Immature natural killer cell (primary cell): ENCODE measurements at regions not wholly inside any gene's neighbourhood (a gene's known extent, or its start where the extent isn't known, plus 50 kb on each side); places are given as distances from the start of the nearest gene placed in this dataset.

Source experiments
- DNase-seq, 3 donors: peaks; one replicate each; pipeline ENCODE4 v3.0.0; 2022; ENCODE audit warnings: mixed read lengths in 1 of 3
- H3K27ac Mint-ChIP-seq, 6 donors: one replicate each; pipeline ENCODE4 v1.8.0; 2020; ENCODE audit warnings: mixed read lengths in 6 of 6, mild to moderate bottlenecking in 5 of 6, inconsistent platforms in 4 of 6, moderate library complexity in 3 of 6
- H3K27me3 Mint-ChIP-seq, 3 donors: one replicate each; pipeline ENCODE4 v1.8.0; 2020 to 2021; ENCODE audit warnings: low read depth in 3 of 3, mild to moderate bottlenecking in 3 of 3, mixed read lengths in 3 of 3, moderate library complexity in 3 of 3, inconsistent platforms in 1 of 3
- H3K36me3 Mint-ChIP-seq, 3 donors: one replicate each; pipeline ENCODE4 v1.8.0; 2020; ENCODE audit warnings: mixed read lengths in 3 of 3, inconsistent platforms in 2 of 3, mild to moderate bottlenecking in 2 of 3
- H3K4me1 Mint-ChIP-seq, 2 donors: one replicate each; pipeline ENCODE4 v1.8.0; 2020; ENCODE audit warnings: inconsistent platforms in 2 of 2, mild to moderate bottlenecking in 2 of 2, mixed read lengths in 2 of 2, moderate library complexity in 1 of 2
- H3K4me3 Mint-ChIP-seq, 5 donors: one replicate each; pipeline ENCODE4 v1.8.0; 2020; ENCODE audit warnings: mild to moderate bottlenecking in 5 of 5, mixed read lengths in 5 of 5, inconsistent platforms in 3 of 5, moderate library complexity in 3 of 5
- H3K9me3 Mint-ChIP-seq, 6 donors: one replicate each; pipeline ENCODE4 v1.8.0; 2020; ENCODE audit warnings: mild to moderate bottlenecking in 6 of 6, mixed read lengths in 6 of 6, inconsistent platforms in 4 of 6, moderate library complexity in 3 of 6

DNA sequence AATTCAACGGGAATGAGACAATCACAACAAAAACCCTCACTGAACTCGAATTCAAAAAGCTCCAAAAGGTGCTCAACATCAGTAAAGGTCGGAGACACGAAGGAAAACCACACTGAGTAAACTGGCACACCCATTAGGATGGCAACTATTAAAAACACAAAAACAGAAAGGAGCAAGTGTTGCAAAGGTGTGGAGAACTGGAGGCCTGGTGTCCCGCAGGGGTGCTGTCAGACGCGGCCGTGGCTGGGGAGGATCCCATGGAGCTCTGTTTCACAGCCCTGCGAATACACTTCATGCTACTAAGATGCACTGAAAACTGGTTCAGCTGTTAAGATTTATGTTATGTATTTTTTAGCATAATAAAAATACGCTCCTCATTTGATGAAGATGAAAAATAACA is 730.6 kb downstream of the GALR1 start:
- H3K36me3 Mint-ChIP-seq = no peaks in the 10 kb centered on the region
- H3K27me3 Mint-ChIP-seq = peaks cover 0 to 2% (median 0%) of the 10 kb centered on the region in 3 donors
- H3K27ac Mint-ChIP-seq = no peak overlapping the region
- H3K4me1 Mint-ChIP-seq = no peaks in the 10 kb centered on the region
- DNase-seq = no peak
- H3K4me3 Mint-ChIP-seq = no peak overlapping the region
- H3K9me3 Mint-ChIP-seq = peaks cover 0 to 4% (median 0%) of the 10 kb centered on the region in 6 donors

GRCh38 chr18:77981874-77982273 is 732.2 kb downstream of the GALR1 start:
- Mint-ChIP-seq H3K27me3 (peaks cover 0 to 2% (median 2%) of the 10 kb centered on the region in 3 donors), H3K27ac (no peak overlapping the region), H3K4me3 (no peak overlapping the region), H3K9me3 (peaks cover 0 to 4% (median 0%) of the 10 kb centered on the region in 6 donors), H3K4me1 (no peaks in the 10 kb centered on the region), H3K36me3 (no peaks in the 10 kb centered on the region)
- no peak for DNase-seq

- Mint-ChIP-seq H3K36me3 (no peaks in the 10 kb centered on the region), H3K27me3 (peaks cover 0 to 5% (median 2%) of the 10 kb centered on the region in 3 donors), H3K27ac (no peak overlapping the region), H3K4me3 (no peak overlapping the region), H3K4me1 (no peaks in the 10 kb centered on the region), H3K9me3 (peaks cover 0 to 2% (median 0%) of the 10 kb centered on the region in 6 donors)
- DNase-seq = no peak
Observed at GRCh38 chr18:77983270-77983669, 733.6 kb downstream of the GALR1 start.

DNA sequence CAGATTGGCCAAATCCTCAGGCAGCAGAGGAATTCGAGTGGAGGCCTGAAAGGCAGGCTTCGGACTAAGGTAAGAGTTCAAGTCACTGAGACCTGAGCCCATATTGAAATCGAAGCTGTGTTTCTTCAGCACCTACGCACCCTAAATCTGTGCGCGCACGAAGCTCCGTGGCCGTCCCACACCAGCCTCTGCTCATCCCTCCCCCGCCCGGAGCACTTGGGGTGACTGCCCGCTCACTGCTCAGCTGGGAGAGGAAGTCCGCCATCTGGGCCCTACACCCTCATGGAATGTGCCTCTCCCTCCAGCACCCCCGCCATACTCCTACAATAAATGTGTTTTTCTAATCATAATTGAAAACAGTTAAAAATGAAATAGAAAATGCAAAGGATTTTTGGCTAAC is 734.5 kb downstream of the GALR1 start:
- no peaks in the 10 kb centered on the region for H3K36me3 Mint-ChIP-seq
- H3K4me3 Mint-ChIP-seq = no peak overlapping the region
- H3K27ac Mint-ChIP-seq = no peak overlapping the region
- H3K9me3 Mint-ChIP-seq = peaks cover 0 to 2% (median 0%) of the 10 kb centered on the region in 6 donors
- no peaks in the 10 kb centered on the region for H3K4me1 Mint-ChIP-seq
- no peak for DNase-seq
- peaks cover 0 to 5% (median 2%) of the 10 kb centered on the region in 3 donors for H3K27me3 Mint-ChIP-seq

DNA sequence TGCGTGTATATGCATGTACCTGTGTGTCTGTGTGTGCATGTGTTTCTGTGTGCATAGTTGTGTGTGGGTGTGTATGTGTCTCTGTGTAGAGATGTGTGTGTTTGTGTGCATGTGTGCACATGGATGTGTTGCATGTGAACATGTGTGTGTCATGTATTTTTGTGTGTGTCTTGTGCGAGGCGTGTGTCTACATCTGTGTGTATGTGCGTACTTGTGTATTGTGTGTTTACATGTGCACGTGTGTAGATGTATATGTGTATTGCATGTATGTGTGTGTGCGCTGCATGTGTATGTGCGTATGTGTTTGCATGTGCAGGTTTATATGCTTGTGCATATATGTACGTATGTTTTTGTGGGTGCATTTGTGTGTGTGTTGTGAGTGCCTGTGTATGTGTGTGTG is 735.2 kb downstream of the GALR1 start:
- Mint-ChIP-seq H3K9me3 (peaks cover 0 to 2% (median 0%) of the 10 kb centered on the region in 6 donors), H3K27me3 (peaks cover 0 to 5% (median 2%) of the 10 kb centered on the region in 3 donors), H3K4me1 (no peaks in the 10 kb centered on the region), H3K27ac (no peak overlapping the region), H3K4me3 (no peak overlapping the region), H3K36me3 (no peaks in the 10 kb centered on the region)
- no peak for DNase-seq

- Mint-ChIP-seq H3K4me3 (no peak overlapping the region), H3K36me3 (no peaks in the 10 kb centered on the region), H3K27ac (no peak overlapping the region), H3K4me1 (no peaks in the 10 kb centered on the region), H3K27me3 (peaks cover 0 to 5% (median 2%) of the 10 kb centered on the region in 3 donors), H3K9me3 (peaks cover 0 to 2% (median 0%) of the 10 kb centered on the region in 6 donors)
- DNase-seq = no peak
Observed at GRCh38 chr18:77985526-77986281, 736.1 kb downstream of the GALR1 start.

DNA sequence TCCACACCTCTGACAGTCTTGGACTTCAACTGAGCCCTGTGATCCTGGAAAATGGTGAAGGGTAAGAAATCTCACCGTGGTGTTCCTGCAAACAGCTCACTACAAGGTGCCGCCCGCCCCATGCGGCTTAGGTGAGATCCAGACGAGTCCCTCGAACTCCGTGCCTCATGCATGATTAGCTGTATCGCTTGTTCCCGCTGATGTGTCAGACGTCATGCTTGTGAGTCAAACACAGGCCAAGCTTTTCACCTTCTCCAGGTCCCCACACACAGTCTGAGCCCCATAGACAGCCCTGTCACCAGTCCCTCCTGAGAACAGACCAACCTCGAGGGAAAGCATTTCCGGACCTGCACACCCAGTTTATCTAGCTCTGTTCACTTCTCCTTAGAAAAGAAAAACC is 740.5 kb downstream of the GALR1 start:
- H3K9me3 Mint-ChIP-seq = no peaks in the 10 kb centered on the region
- no peak overlapping the region for H3K27ac Mint-ChIP-seq
- no peaks in the 10 kb centered on the region for H3K4me1 Mint-ChIP-seq
- H3K36me3 Mint-ChIP-seq = no peaks in the 10 kb centered on the region
- DNase-seq = no peak
- no peak overlapping the region for H3K4me3 Mint-ChIP-seq
- H3K27me3 Mint-ChIP-seq = peaks cover 0 to 3% (median 2%) of the 10 kb centered on the region in 3 donors

GRCh38 chr18:77990901-77991300 is 741.3 kb downstream of the GALR1 start:
- Mint-ChIP-seq H3K27ac (no peak overlapping the region), H3K4me1 (no peaks in the 10 kb centered on the region), H3K4me3 (no peak overlapping the region), H3K36me3 (no peaks in the 10 kb centered on the region), H3K9me3 (no peaks in the 10 kb centered on the region), H3K27me3 (peaks cover 0 to 3% (median 3%) of the 10 kb centered on the region in 3 donors)
- DNase-seq = no peak

DNA sequence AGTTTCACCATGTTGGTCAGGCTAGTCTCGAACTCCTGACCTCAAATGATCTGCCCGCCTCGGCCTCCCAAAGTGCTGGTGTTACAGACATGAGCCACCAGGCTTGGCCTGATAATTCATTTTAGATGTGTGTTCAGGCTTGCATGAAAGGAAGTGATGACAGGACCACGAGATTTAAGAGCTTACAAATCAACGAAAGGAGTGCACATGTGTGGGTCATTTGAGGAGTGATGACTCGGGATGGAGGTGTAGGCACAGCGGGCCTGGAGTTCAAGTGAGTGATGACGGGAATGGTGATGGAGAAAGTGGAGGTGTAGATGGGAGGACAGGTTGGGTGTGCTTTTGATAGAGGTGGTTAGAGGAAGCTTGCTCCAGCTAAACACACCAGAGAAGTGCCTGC is 742.4 kb downstream of the GALR1 start:
- Mint-ChIP-seq H3K4me1 (no peaks in the 10 kb centered on the region), H3K27ac (no peak overlapping the region), H3K4me3 (no peak overlapping the region), H3K27me3 (peaks cover 1 to 5% (median 3%) of the 10 kb centered on the region in 3 donors), H3K36me3 (no peaks in the 10 kb centered on the region), H3K9me3 (no peaks in the 10 kb centered on the region)
- DNase-seq = no peak

DNA sequence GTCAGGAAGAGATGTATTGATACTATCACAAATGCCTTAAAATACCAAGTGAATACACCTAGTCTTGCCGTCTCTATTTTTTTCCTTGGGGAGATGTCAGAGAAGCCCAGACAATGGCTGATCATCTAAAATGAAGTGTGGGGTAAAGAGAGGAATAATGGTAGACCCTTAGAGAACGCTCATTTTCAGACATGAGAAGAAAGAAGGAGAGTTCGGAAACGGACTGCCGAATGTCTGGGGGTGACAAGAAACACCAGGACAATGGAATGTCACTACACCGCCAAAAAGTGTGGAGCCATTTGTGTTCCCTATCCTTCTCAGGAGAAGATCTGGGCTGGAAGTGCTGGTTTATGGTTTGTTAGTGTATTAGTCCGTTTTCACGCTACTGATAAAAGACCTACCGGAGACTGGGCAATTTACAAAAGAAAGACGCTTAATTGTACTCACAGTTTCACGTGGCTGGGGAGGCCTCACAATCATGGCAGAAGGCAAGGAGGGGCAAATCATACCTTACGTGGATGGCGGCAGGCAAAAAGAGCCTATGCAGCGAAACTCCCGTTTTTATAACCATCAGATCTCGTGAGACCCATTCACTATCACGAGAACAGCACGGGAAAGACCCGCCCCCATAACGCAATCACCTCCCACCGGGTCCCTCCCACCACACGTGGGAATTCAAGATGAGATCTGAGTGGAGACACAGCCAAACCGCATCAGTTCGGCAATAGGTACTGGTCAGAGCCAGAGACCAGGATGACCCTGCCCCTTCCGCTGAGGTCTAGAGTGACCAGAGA is 743.7 kb downstream of the GALR1 start:
- H3K27me3 Mint-ChIP-seq = peaks cover 0 to 5% (median 4%) of the 10 kb centered on the region in 3 donors
- H3K27ac Mint-ChIP-seq = no peak overlapping the region
- H3K36me3 Mint-ChIP-seq = no peaks in the 10 kb centered on the region

GRCh38 chr18:77995593-77995992 is 745.9 kb downstream of the GALR1 start:
- Mint-ChIP-seq H3K27me3 (peaks cover 0 to 5% (median 4%) of the 10 kb centered on the region in 3 donors), H3K4me3 (no peak overlapping the region), H3K36me3 (no peaks in the 10 kb centered on the region), H3K9me3 (peaks cover 0 to 6% (median under 1%) of the 10 kb centered on the region in 6 donors), H3K27ac (no peak overlapping the region), H3K4me1 (no peaks in the 10 kb centered on the region)
- no peak for DNase-seq

More for the DNA sequence above, 743.7 kb downstream of the GALR1 start:
- H3K4me1 Mint-ChIP-seq = no peaks in the 10 kb centered on the region
- DNase-seq = no peak
- no peak overlapping the region for H3K4me3 Mint-ChIP-seq
- H3K9me3 Mint-ChIP-seq = no peaks in the 10 kb centered on the region

GRCh38 chr18:77996737-77997136 is 747.1 kb downstream of the GALR1 start:
- DNase-seq = no peak
- Mint-ChIP-seq H3K36me3 (no peaks in the 10 kb centered on the region), H3K4me1 (no peaks in the 10 kb centered on the region), H3K9me3 (peaks cover 0 to 8% (median 3%) of the 10 kb centered on the region in 6 donors), H3K27me3 (peaks cover 0 to 6% (median 5%) of the 10 kb centered on the region in 3 donors), H3K4me3 (no peak overlapping the region), H3K27ac (no peak overlapping the region)

GRCh38 chr18:78001811-78002210 is 752.2 kb downstream of the GALR1 start:
- H3K4me1 Mint-ChIP-seq = no peaks in the 10 kb centered on the region
- H3K27ac Mint-ChIP-seq = no peak overlapping the region
- H3K4me3 Mint-ChIP-seq = no peak overlapping the region
- no peak for DNase-seq
- H3K27me3 Mint-ChIP-seq = peaks cover 1 to 6% (median 2%) of the 10 kb centered on the region in 3 donors
- no peaks in the 10 kb centered on the region for H3K36me3 Mint-ChIP-seq
- H3K9me3 Mint-ChIP-seq = peaks cover 0 to 12% (median 4%) of the 10 kb centered on the region in 6 donors
